ENCODE measurements at regions not wholly inside any gene's neighbourhood (a gene's known extent, or its start where the extent isn't known, plus 50 kb on each side); places are given as distances from the start of the nearest gene placed in this dataset.

- intact Hi-C loops (cut with micrococcal nuclease), result no loop called here
- Histone ChIP-seq H3K4me3 (replicated peaks in 1 of 3; ENCODE audit: low read depth in 2 of 3, low read length in 3 of 3) (no peak overlapping the region), H3K27ac (ENCODE audit: low read depth in 1 of 2, low read length in 2 of 2) (no peak overlapping the region), H3K79me2 (ENCODE audit: insufficient read depth, low read length) (no peaks in the 10 kb centered on the region), H3K9me3 (replicated peaks in 1 of 2; ENCODE audit: control insufficient read depth in 1 of 2, insufficient read depth in 1 of 2, low read length in 2 of 2) (no peaks in the 10 kb centered on the region), H3K4me1 (ENCODE audit: control insufficient read depth in 1 of 2, insufficient read depth in 2 of 2, low read length in 2 of 2) (no peaks in the 10 kb centered on the region), H3K4me2 (replicated peaks; ENCODE audit: extremely low read depth, low read length, poor library complexity, severe bottlenecking) (no peak overlapping the region), H4K20me1 (ENCODE audit: insufficient read depth, low read length) (no peaks in the 10 kb centered on the region), H3K9ac (ENCODE audit: insufficient read depth, low read length, poor library complexity, severe bottlenecking) (no peak overlapping the region), H2AFZ (ENCODE audit: insufficient read depth, low read depth, low read length, poor library complexity, severe bottlenecking) (no peak overlapping the region), H3K27me3 (ENCODE audit: control insufficient read depth in 2 of 2, insufficient read depth in 2 of 2, low read length in 2 of 2) (no peaks in the 10 kb centered on the region), H3K36me3 (replicated peaks in 1 of 2; ENCODE audit: control insufficient read depth in 1 of 2, insufficient read depth in 2 of 2, low read length in 2 of 2) (no peaks in the 10 kb centered on the region)
- Mint-ChIP-seq H3K4me1 (no peaks in the 10 kb centered on the region), H3K27ac (no peak overlapping the region), H3K36me3 (no peaks in the 10 kb centered on the region), H3K9me3 (peaks cover 0 to 3% (median 0%) of the 10 kb centered on the region in 7 donors), H3K4me3 (no peak overlapping the region), H3K27me3 (ENCODE audit: low read depth in 3 of 3) (peaks cover 5 to 9% (median 7%) of the 10 kb centered on the region in 3 donors)
- 88% methylated on average over 2 of the region's 5 CpGs for WGBS (ENCODE audit: insufficient coverage)
- no peak for TF ChIP-seq CTCF (IDR thresholded peaks at IDR 0.05)
- no peak for DNase-seq
Measured at GRCh38 chr4:138090918-138091676, 151.1 kb downstream of the SLC7A11 start.

DNA sequence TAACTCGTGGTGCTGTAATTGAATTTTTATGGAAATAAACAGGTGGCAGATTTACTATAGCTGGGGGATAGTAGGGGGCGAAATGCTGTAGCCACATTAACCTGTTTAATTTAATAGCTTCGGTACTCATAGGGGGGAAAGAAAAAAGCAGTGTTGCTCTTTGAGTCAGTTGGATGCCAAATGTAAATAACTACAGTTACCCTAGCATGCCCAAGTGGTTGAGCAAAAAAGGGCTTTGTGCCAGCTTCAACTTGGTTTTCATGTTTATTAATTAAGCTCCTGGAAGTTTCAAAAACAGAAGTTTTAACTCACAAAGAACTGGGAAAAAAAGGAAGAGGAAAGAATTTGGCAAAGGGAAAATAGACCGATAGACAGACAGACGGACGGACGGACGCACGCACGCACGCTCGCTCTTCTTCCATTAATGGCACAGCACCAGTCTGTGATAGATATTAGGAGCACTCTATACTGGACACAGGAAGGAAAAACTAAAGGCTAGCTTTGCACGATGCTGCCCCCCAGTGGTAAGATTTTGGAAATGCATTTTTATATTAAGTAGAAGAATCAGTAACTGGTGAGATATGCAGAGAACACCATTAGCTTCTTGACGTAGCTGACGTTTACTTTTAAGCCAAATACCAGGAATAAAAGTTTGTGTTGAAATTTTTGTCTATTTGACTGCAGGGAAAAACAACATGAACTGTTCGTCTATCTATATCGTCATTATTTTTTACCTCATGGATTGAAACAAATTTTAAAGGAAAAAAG, 151.8 kb downstream of the SLC7A11 start:
- Histone ChIP-seq H3K79me2 (ENCODE audit: insufficient read depth, low read length) (no peaks in the 10 kb centered on the region), H2AFZ (ENCODE audit: insufficient read depth, low read depth, low read length, poor library complexity, severe bottlenecking) (no peak overlapping the region), H3K9ac (ENCODE audit: insufficient read depth, low read length, poor library complexity, severe bottlenecking) (no peak overlapping the region), H3K9me3 (replicated peaks in 1 of 2; ENCODE audit: control insufficient read depth in 1 of 2, insufficient read depth in 1 of 2, low read length in 2 of 2) (no peaks in the 10 kb centered on the region), H3K27me3 (ENCODE audit: control insufficient read depth in 2 of 2, insufficient read depth in 2 of 2, low read length in 2 of 2) (no peaks in the 10 kb centered on the region), H3K4me1 (ENCODE audit: control insufficient read depth in 1 of 2, insufficient read depth in 2 of 2, low read length in 2 of 2) (no peaks in the 10 kb centered on the region), H3K27ac (ENCODE audit: low read depth in 1 of 2, low read length in 2 of 2) (no peak overlapping the region), H3K4me2 (replicated peaks; ENCODE audit: extremely low read depth, low read length, poor library complexity, severe bottlenecking) (no peak overlapping the region), H3K4me3 (replicated peaks in 1 of 3; ENCODE audit: low read depth in 2 of 3, low read length in 3 of 3) (no peak overlapping the region), H3K36me3 (replicated peaks in 1 of 2; ENCODE audit: control insufficient read depth in 1 of 2, insufficient read depth in 2 of 2, low read length in 2 of 2) (no peaks in the 10 kb centered on the region), H4K20me1 (ENCODE audit: insufficient read depth, low read length) (no peaks in the 10 kb centered on the region)
- Mint-ChIP-seq H3K9me3 (peaks cover 0 to 3% (median 0%) of the 10 kb centered on the region in 7 donors), H3K36me3 (no peaks in the 10 kb centered on the region), H3K4me1 (no peaks in the 10 kb centered on the region), H3K27ac (no peak overlapping the region), H3K4me3 (no peak overlapping the region), H3K27me3 (ENCODE audit: low read depth in 3 of 3) (peaks cover 5 to 7% (median 7%) of the 10 kb centered on the region in 3 donors)
- intact Hi-C loops (cut with micrococcal nuclease), result no loop called here
- 57% methylated on average over 11 of the region's 17 CpGs for WGBS (ENCODE audit: insufficient coverage)
- TF ChIP-seq CTCF (IDR thresholded peaks at IDR 0.05), result peak; percentile 87
- DNase-seq, result peak; percentile 6 to 52 (median 30)
